SH-SY5Y (cell line): ENCODE measurements at regions not wholly inside any gene's neighbourhood (a gene's known extent, or its start where the extent isn't known, plus 50 kb on each side); places are given as distances from the start of the nearest gene placed in this dataset.

Experiments used
- GATA2 ChIP-seq: IDR thresholded peaks from 2 replicates; pipeline ENCODE4 v1.6.1; 2011; ENCODE audit warnings: mild to moderate bottlenecking, low read depth, low read length
- GATA3 ChIP-seq: IDR thresholded peaks from 2 replicates; pipeline ENCODE4 v1.6.1; 2011; ENCODE audit warnings: low read depth, mild to moderate bottlenecking, low read length, moderate library complexity

GRCh38 chr6:33921745-33922144 lies 117.9 kb upstream of the MLN start:
- no peak for TF ChIP-seq GATA3
- no peak for TF ChIP-seq GATA2

GRCh38 chr6:33918175-33918695 lies 114.4 kb upstream of the MLN start:
- TF ChIP-seq GATA2 (no peak), GATA3 (no peak)

- TF ChIP-seq GATA2 (no peak), GATA3 (no peak)
These were observed 111.3 kb upstream of the MLN start for GRCh38 chr6:33915134-33915533.

GRCh38 chr6:33914645-33915044 lies 110.8 kb upstream of the MLN start:
- TF ChIP-seq GATA2, result no peak
- TF ChIP-seq GATA3, result no peak

- no peak for TF ChIP-seq GATA3
- TF ChIP-seq GATA2, result no peak
These were observed 108.4 kb upstream of the MLN start for GRCh38 chr6:33912195-33912594.

GRCh38 chr6:33911488-33911887 lies 107.7 kb upstream of the MLN start:
- no peak for TF ChIP-seq GATA3
- no peak for TF ChIP-seq GATA2

GRCh38 chr6:33910594-33910993 lies 106.8 kb upstream of the MLN start:
- no peak for TF ChIP-seq GATA3
- TF ChIP-seq GATA2, result no peak

GRCh38 chr6:33909737-33910136 lies 105.9 kb upstream of the MLN start:
- TF ChIP-seq GATA2, result no peak
- TF ChIP-seq GATA3, result no peak

GRCh38 chr6:33908025-33908424 lies 104.2 kb upstream of the MLN start:
- TF ChIP-seq GATA2 (no peak), GATA3 (no peak)

- TF ChIP-seq GATA3, result no peak
- no peak for TF ChIP-seq GATA2
These were observed 103.4 kb upstream of the MLN start for GRCh38 chr6:33907227-33907626.

- TF ChIP-seq GATA3, result no peak
- no peak for TF ChIP-seq GATA2
These were observed 102.6 kb upstream of the MLN start for GRCh38 chr6:33906439-33906838.

GRCh38 chr6:33905071-33905609 lies 101.3 kb upstream of the MLN start:
- TF ChIP-seq GATA2 (no peak), GATA3 (no peak)

GRCh38 chr6:33904747-33905065 lies 100.9 kb upstream of the MLN start:
- no peak for TF ChIP-seq GATA2
- no peak for TF ChIP-seq GATA3

- TF ChIP-seq GATA3 (no peak), GATA2 (no peak)
These were observed 100.4 kb upstream of the MLN start for GRCh38 chr6:33904050-33904746.

- TF ChIP-seq GATA3 (no peak), GATA2 (no peak)
These were observed 99.8 kb upstream of the MLN start for GRCh38 chr6:33903579-33903978.
